Lower lobe of right lung (tissue), 2 donors: ENCODE measurements at regions not wholly inside any gene's neighbourhood (a gene's known extent, or its start where the extent isn't known, plus 50 kb on each side); places are given as distances from the start of the nearest gene placed in this dataset.

Source experiments
- ATAC-seq, 2 donors: fragments of 200-7000 bp; cut with Tn5 transposase; one replicate each; pipeline ENCODE4 v1.9.1; 2020 to 2022; ENCODE audit warnings: mild to moderate bottlenecking in 2 of 2, moderate library complexity in 2 of 2
- DNase-seq: peaks from one replicate; pipeline ENCODE4 v3.0.0-alpha.2; 2020
- H3K27ac ChIP-seq: fragments of 200-600 bp; one replicate; pipeline ENCODE4 v1.8.0; 2022
- H3K27me3 ChIP-seq: fragments of 200-600 bp; one replicate; pipeline ENCODE4 v1.8.0; 2022; ENCODE audit warnings: low read depth
- H3K36me3 ChIP-seq: fragments of 200-600 bp; one replicate; pipeline ENCODE4 v1.8.0; 2022; ENCODE audit warnings: mild to moderate bottlenecking
- H3K4me1 ChIP-seq: fragments of 200-600 bp; one replicate; pipeline ENCODE4 v1.8.0; 2022
- H3K4me3 ChIP-seq: fragments of 200-600 bp; one replicate; pipeline ENCODE4 v1.8.0; 2022; ENCODE audit warnings: mild to moderate bottlenecking
- H3K9me3 ChIP-seq: fragments of 200-600 bp; one replicate; pipeline ENCODE4 v1.8.0; 2022
- CTCF ChIP-seq: fragments of 200-600 bp; IDR thresholded peaks from one replicate; pipeline ENCODE4 v1.8.0; 2022; ENCODE audit warnings: antibody characterized with exemption, mild to moderate bottlenecking
- intact Hi-C: fragments of 100-400 bp; cut with DNase I; formaldehyde crosslinking; loops from one replicate; pipeline ENCODE4 v1.11.0; 2022
- donor health status: DM: no; HTN: yes; CAD: no; lungs with severe emphysema.

GRCh38 chr7:125088555-125088954 is 158.9 kb upstream of the POT1 start:
- Histone ChIP-seq H3K36me3 (no peaks in the 10 kb centered on the region), H3K9me3 (no peaks in the 10 kb centered on the region), H3K27me3 (no peaks in the 10 kb centered on the region), H3K27ac (no peak overlapping the region), H3K4me3 (no peak overlapping the region), H3K4me1 (no peaks in the 10 kb centered on the region)
- no peak for TF ChIP-seq CTCF
- DNase-seq (no peak), ATAC-seq (no peak)
- intact Hi-C loops = no loop called here

- Histone ChIP-seq H3K27me3 (no peaks in the 10 kb centered on the region), H3K9me3 (no peaks in the 10 kb centered on the region), H3K36me3 (no peaks in the 10 kb centered on the region), H3K4me1 (no peaks in the 10 kb centered on the region), H3K4me3 (no peak overlapping the region), H3K27ac (no peak overlapping the region)
- no peak for TF ChIP-seq CTCF
- DNase-seq = no peak
- intact Hi-C loops = no loop called here
- ATAC-seq = no peak
These were observed 155.5 kb upstream of the POT1 start for GRCh38 chr7:125085084-125085483.

GRCh38 chr7:125084196-125084595 is 154.6 kb upstream of the POT1 start:
- H3K36me3 ChIP-seq = no peaks in the 10 kb centered on the region
- H3K27ac ChIP-seq = no peak overlapping the region
- DNase-seq (no peak), ATAC-seq (no peak)
- H3K27me3 ChIP-seq = no peaks in the 10 kb centered on the region
- TF ChIP-seq CTCF = no peak
- intact Hi-C loops = no loop called here
- no peaks in the 10 kb centered on the region for H3K4me1 ChIP-seq
- no peaks in the 10 kb centered on the region for H3K9me3 ChIP-seq
- H3K4me3 ChIP-seq = no peak overlapping the region

GRCh38 chr7:125074141-125074540 is 144.5 kb upstream of the POT1 start:
- intact Hi-C loops = no loop called here
- ATAC-seq = no peak
- no peaks in the 10 kb centered on the region for H3K27me3 ChIP-seq
- no peak for TF ChIP-seq CTCF
- DNase-seq = no peak
- no peak overlapping the region for H3K4me3 ChIP-seq
- no peaks in the 10 kb centered on the region for H3K36me3 ChIP-seq
- no peak overlapping the region for H3K27ac ChIP-seq
- H3K4me1 ChIP-seq = no peaks in the 10 kb centered on the region
- H3K9me3 ChIP-seq = no peaks in the 10 kb centered on the region

GRCh38 chr7:125065546-125065945 is 135.9 kb upstream of the POT1 start:
- Histone ChIP-seq H3K27ac (no peak overlapping the region), H3K27me3 (no peaks in the 10 kb centered on the region), H3K4me3 (no peak overlapping the region), H3K4me1 (no peaks in the 10 kb centered on the region), H3K9me3 (no peaks in the 10 kb centered on the region), H3K36me3 (no peaks in the 10 kb centered on the region)
- DNase-seq (no peak), ATAC-seq (no peak)
- intact Hi-C loops = no loop called here
- TF ChIP-seq CTCF = no peak

- Histone ChIP-seq H3K36me3 (no peaks in the 10 kb centered on the region), H3K4me3 (no peak overlapping the region), H3K27me3 (no peaks in the 10 kb centered on the region), H3K4me1 (no peaks in the 10 kb centered on the region), H3K27ac (no peak overlapping the region), H3K9me3 (no peaks in the 10 kb centered on the region)
- intact Hi-C loops = no loop called here
- no peak for TF ChIP-seq CTCF
- DNase-seq (no peak), ATAC-seq (no peak)
These were observed 135.4 kb upstream of the POT1 start for GRCh38 chr7:125065001-125065400.
